Stomach (tissue), 4 donors: ENCODE measurements at regions not wholly inside any gene's neighbourhood (a gene's known extent, or its start where the extent isn't known, plus 50 kb on each side); places are given as distances from the start of the nearest gene placed in this dataset.

Experiments
- CTCF ChIP-seq, 7 experiments: fragments of 450-650 bp in 4 of 7; fragments of 200-600 bp in 3 of 7; sonication (generic) in 3 of 7; IDR thresholded peaks; one replicate each; pipeline ENCODE4 v1.5.1; 2016 to 2019; ENCODE audit warnings: antibody characterized with exemption in 7 of 7, control low read depth in 2 of 7, mild to moderate bottlenecking in 1 of 7
- POLR2A ChIP-seq, 4 donors: fragments of 450-650 bp; IDR thresholded peaks; one replicate each; pipeline ENCODE4 v1.6.1; 2016; ENCODE audit warnings: antibody characterized with exemption in 4 of 4, control low read depth in 2 of 4, mild to moderate bottlenecking in 1 of 4, moderate library complexity in 1 of 4
- POLR2AphosphoS5 ChIP-seq, 3 donors: sonication (generic); formaldehyde crosslinking; IDR thresholded peaks; one replicate each; pipeline ENCODE4 v1.6.1; 2016; ENCODE audit warnings: antibody characterized with exemption in 3 of 3

- TF ChIP-seq CTCF (IDR thresholded peaks at IDR 0.05) (no peak), POLR2AphosphoS5 (IDR thresholded peaks at IDR 0.05) (no peak), POLR2A (IDR thresholded peaks at IDR 0.05) (no peak)
These were observed 184.2 kb upstream of the STEAP4 start for GRCh38 chr7:88490874-88491273.
